Fibroblast of mammary gland (primary cell): ENCODE measurements at regions not wholly inside any gene's neighbourhood (a gene's known extent, or its start where the extent isn't known, plus 50 kb on each side); places are given as distances from the start of the nearest gene placed in this dataset.
"Not testable (repeated sequence)": the region's sequence is repeated elsewhere in the genome, so short reads cannot be mapped to it uniquely, and the experiment has no call there.

ENCODE experiments used
- DNase-seq: peaks from one replicate; pipeline ENCODE4 v3.0.0-alpha.2; 2010; ENCODE audit warnings: low read depth
- H3K4me3 ChIP-seq: 2 replicates; pipeline ENCODE4 v1.5.1; 2011; ENCODE audit warnings: low read depth, mild to moderate bottlenecking, low read length, moderate library complexity; ENCODE audit not compliant: control insufficient read depth

GRCh38 chr4:9505341-9505740, 61.1 kb downstream of the DEFB131A start:
- DNase-seq, H3K4me3 ChIP-seq: not testable (repeated sequence)

GRCh38 chr4:9506672-9507071, 62.5 kb downstream of the DEFB131A start:
- DNase-seq, H3K4me3 ChIP-seq: not testable (repeated sequence)

GRCh38 chr4:9512941-9513340, 68.7 kb downstream of the DEFB131A start:
- not testable (repeated sequence) for H3K4me3 ChIP-seq, DNase-seq

GRCh38 chr4:9519631-9520030, 75.4 kb downstream of the DEFB131A start:
- not testable (repeated sequence) for H3K4me3 ChIP-seq, DNase-seq

GRCh38 chr4:9522903-9523302, 78.7 kb downstream of the DEFB131A start:
- not testable (repeated sequence) for DNase-seq, H3K4me3 ChIP-seq

GRCh38 chr4:9524406-9524805, 80.2 kb downstream of the DEFB131A start:
- DNase-seq, H3K4me3 ChIP-seq: not testable (repeated sequence)

GRCh38 chr4:9532134-9532862, 88.1 kb downstream of the DEFB131A start:
- H3K4me3 ChIP-seq: peak overlapping the region; percentile 19
- peak; percentile 43 for DNase-seq

- not testable (repeated sequence) for H3K4me3 ChIP-seq
Measured at GRCh38 chr4:9532863-9533192, 88.6 kb downstream of the DEFB131A start.

GRCh38 chr4:9537101-9537500, 92.9 kb downstream of the DEFB131A start:
- H3K4me3 ChIP-seq, DNase-seq: not testable (repeated sequence)

More at GRCh38 chr4:9532863-9533192, 88.6 kb downstream of the DEFB131A start:
- DNase-seq: not testable (repeated sequence)

- not testable (repeated sequence) for H3K4me3 ChIP-seq, DNase-seq
Measured at GRCh38 chr4:9539939-9540520, 95.8 kb downstream of the DEFB131A start.

GRCh38 chr4:9541388-9541915, 97.2 kb downstream of the DEFB131A start:
- H3K4me3 ChIP-seq, DNase-seq: not testable (repeated sequence)

GRCh38 chr4:9544851-9545250, 100.6 kb downstream of the DEFB131A start:
- not testable (repeated sequence) for H3K4me3 ChIP-seq, DNase-seq

- DNase-seq, H3K4me3 ChIP-seq: not testable (repeated sequence)
Measured at GRCh38 chr4:9547470-9547869, 103.3 kb downstream of the DEFB131A start.

GRCh38 chr4:9556076-9556475, 111.9 kb downstream of the DEFB131A start:
- not testable (repeated sequence) for DNase-seq, H3K4me3 ChIP-seq

GRCh38 chr4:9577869-9578268, 133.7 kb downstream of the DEFB131A start:
- DNase-seq, H3K4me3 ChIP-seq: not testable (repeated sequence)

GRCh38 chr4:9582880-9583279, 138.7 kb downstream of the DEFB131A start:
- DNase-seq, H3K4me3 ChIP-seq: not testable (repeated sequence)
